ENCODE measurements at regions not wholly inside any gene's neighbourhood (a gene's known extent, or its start where the extent isn't known, plus 50 kb on each side); places are given as distances from the start of the nearest gene placed in this dataset.
A peak's percentile ranks its signal among the peaks of the same experiment; 100 is the strongest.

GRCh38 chr16:66289051-66289680 is 77.3 kb upstream of the CDH5 start:
- DNase-seq (ENCODE audit: low read depth) = no peak

GRCh38 chr16:66287926-66288325 is 78.6 kb upstream of the CDH5 start:
- no peak for DNase-seq (ENCODE audit: low read depth)

DNA sequence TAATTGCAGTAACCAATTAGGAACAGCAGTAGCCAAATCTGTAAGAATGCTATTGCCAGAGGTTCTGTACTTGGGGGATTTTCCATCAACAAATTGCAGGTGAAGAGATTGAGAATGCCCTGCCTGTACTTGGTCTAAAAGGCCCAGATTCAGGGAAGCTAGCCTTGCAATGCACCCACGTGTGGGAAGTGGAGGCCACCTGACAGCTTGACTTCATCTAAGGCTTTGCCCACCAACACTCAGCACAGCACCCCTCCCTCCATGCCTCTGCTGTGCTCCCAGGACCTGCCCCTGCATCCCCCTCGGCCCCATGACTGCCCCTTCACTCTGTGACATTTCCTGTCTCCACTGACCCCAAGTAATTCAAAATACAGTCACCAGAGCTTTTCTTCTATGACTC is 79.1 kb upstream of the CDH5 start:
- DNase-seq (ENCODE audit: low read depth) = no peak

GRCh38 chr16:66286527-66286926 is 80.0 kb upstream of the CDH5 start:
- DNase-seq (ENCODE audit: low read depth) = no peak

DNA sequence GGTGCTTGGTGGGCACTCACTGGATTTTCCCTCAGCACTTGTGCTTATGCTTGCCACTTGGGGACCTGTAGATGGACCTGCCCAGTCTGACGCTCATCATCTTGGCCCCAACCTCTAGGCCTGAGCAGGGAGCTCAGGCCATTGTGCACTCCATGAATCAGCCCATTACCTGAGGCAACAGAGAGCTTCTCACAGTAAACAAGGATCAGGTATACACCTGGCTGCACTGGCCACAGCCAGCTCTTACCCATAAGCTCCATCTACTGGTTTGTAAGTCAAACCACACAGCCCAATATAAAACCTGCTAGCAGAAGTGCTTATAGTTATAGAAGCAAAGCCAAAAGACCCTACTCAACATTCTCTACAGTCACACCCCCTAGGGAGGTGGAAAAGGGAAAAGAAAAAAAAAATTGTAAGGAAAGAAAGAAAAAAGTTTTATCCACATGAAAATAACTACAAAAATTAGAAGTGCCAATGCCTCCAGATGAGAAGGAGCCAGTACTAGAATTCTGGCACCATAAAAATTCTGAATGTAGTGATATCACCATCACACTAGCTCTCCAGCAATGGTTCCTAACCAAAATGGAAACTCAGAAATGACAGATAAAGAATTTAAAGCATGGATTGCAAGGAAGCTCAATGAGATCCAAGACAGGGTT is 87.8 kb upstream of the CDH5 start:
- DNase-seq (ENCODE audit: low read depth) = no peak

GRCh38 chr16:66278111-66278531 is 88.4 kb upstream of the CDH5 start:
- DNase-seq (ENCODE audit: low read depth) = no peak

DNA sequence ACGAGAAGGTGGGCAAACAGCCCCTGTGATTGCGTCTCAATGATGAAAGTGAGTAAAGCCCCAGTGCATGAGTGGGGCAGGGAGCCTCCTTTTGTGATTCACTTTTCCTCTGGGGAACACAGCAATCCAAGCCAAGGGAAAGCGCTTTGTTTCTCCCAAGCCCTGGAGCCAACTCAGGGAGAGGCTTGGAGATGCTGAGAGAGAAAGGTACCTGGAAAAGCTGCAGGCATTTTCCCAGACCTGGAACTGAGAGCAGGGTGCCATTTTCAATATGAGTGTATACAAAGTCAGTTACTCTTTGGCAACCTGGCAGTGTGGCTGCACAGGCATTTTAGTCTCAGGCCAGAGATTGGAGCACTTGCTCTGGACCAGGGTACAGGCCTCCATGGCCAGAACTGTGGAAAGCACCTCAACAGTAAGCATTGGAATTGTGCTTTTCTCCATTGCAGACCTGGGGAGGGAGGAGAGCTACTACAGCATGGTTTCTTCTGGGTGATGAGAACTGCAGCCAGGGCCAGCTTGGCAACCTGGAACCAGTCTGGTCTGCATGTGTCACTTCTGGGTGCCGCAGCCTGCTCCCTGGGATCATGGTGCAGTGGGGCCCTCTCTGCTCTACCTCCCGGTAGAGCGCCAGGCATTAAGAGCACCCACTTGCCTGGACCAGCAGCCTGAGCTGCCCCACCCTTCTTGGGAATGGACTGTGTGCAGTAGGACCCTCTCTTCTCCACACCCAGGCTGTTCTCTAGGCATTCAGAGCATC is 89.0 kb upstream of the CDH5 start:
- no peak for DNase-seq (ENCODE audit: low read depth)

GRCh38 chr16:66275775-66276428 is 90.6 kb upstream of the CDH5 start:
- no peak for DNase-seq (ENCODE audit: low read depth)

- no peak for DNase-seq (ENCODE audit: low read depth)
Measured at GRCh38 chr16:66274335-66275110, 92.0 kb upstream of the CDH5 start.

DNA sequence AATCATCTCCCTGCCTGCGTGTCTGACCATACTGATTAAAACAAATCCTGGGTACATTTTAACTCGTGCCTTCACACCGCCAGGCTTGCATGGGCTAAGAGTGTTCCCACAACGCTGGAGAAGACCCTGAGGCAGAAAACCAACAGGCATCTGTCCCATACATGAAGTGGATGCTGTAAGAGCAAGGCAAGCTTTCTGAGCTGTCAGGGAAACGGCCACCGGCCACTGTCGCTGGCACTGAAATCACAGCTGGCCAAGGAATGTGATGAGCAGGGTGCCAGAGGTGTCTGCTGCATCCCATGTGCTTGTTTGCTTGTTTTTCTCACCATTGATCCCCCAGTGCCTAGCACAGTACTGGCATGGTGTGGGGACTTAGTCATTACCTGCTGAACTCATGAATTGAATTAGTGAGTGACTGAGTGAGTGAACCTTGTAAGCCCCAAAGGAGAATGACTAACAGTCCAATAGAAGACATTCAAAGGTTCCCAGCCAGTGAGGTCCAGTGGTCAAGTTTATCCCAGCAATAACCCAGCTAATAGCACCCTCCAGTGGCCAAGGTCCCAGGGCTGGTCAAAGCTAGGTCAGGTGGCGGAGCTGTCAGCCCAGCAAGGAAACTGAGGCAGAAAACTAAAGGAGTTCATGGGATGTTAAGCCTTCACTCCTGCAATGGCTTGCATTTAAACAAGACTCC is 92.7 kb upstream of the CDH5 start:
- DNase-seq (ENCODE audit: low read depth) = no peak

GRCh38 chr16:66273053-66273452 is 93.4 kb upstream of the CDH5 start:
- DNase-seq (ENCODE audit: low read depth) = no peak

GRCh38 chr16:66272461-66272860 is 94.0 kb upstream of the CDH5 start:
- DNase-seq (ENCODE audit: low read depth) = no peak

DNA sequence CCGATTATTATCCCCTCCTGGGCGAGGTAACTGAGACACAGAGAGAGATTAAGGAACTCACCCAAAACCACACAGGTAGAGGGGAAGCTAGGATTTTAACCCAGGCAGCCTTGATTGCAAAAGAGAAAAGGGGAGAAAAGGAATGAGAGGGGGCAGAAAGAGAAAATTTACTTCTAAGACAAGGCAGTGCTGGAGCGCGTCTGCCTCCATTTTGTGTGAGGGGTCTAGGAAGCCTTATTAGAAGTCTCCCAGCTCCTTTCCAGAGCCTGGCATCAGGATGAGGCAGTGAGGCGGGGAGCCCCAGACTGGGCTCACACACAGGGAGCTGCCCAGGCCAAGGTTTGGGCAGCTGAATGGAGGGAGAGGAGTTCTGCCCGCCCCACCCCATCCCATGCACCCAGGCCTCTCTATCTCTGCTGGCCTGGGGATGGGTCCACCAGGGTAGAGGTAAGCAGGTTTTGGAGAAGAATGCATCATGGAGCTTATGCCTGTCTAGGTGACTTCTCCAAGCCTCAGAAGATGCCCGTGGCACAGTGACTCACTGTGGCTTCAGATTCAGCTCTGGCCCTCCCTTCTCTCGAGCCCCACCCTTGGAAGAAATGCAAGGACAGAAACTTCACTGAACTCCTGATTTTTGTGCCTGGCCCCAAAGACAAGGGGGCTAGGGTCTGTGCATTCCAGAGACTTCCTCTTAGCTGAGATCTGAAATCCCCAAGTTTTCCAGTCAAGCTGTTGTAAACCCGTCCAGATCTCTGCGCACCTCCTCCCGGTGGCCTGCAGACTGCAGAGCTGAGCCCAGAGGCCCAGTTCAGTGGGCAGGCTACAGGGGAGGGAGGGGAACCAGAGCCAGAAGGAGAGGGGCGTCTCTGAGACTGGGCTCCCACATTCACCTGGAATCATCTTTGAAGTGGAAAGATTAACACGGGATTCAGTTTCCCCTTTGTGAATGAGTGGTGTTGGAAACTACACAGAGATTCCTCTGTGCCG is 95.1 kb upstream of the CDH5 start:
- no peak for DNase-seq (ENCODE audit: low read depth)

DNA sequence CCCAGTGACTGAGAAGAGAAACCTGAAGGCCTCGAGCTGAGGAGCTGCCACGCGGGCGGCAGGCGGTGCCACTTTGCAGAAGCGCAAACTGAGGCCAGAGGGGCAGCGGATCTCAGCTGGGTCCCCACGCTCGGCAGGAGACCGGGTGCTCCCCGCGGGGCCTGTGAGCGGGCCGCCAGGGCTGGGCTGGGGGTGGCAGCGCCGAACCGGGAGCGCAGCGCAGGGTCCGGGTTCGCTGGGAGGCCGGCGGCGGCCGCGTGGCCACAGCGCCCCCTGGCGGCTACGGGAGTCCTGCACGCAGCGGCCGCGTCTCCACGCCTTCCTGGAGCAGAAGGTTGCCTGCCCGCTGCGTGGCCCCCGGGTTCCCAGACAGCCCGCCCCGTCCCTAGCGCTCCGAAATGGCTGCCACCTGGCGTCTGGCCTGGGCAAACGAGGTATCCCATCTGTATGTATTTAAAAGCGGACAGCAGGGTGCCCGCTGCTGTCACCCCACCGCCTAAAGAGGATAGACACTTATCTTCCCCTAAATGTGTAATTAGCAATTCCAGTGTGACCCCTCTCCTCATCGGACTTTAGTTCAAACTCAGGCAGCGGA is 96.1 kb upstream of the CDH5 start:
- peak; percentile 26 for DNase-seq (ENCODE audit: low read depth)

GRCh38 chr16:66269617-66270332 is 96.7 kb upstream of the CDH5 start:
- no peak for DNase-seq (ENCODE audit: low read depth)

GRCh38 chr16:66267292-66268014 is 99.0 kb upstream of the CDH5 start:
- no peak for DNase-seq (ENCODE audit: low read depth)

- DNase-seq (ENCODE audit: low read depth) = no peak
Measured at GRCh38 chr16:66266436-66267291, 99.8 kb upstream of the CDH5 start.

All from stimulated activated CD4-positive, alpha-beta T cell treated with anti-CD3 and anti-CD28 coated beads, Interleukin-2, amount 100 ng/mL, for 4 hours (primary cell).